ENCODE measurements at regions not wholly inside any gene's neighbourhood (a gene's known extent, or its start where the extent isn't known, plus 50 kb on each side); places are given as distances from the start of the nearest gene placed in this dataset.

GRCh38 chr1:38776466-38777065 is 83.0 kb downstream of the RRAGC start:
- POLR2A ChIA-PET: no interaction called here
- no TSS peak for BruUV-seq (replicated peaks)
- H2AFZ ChIP-seq (ENCODE audit: low read length): no peak overlapping the region
- no peaks in the 10 kb centered on the region for H3K79me2 ChIP-seq (ENCODE audit: insufficient read depth, low read depth, low read length)
- H3K4me2 ChIP-seq (ENCODE audit: low read length): no peak overlapping the region
- no peaks in the 10 kb centered on the region for H3K9me3 ChIP-seq (ENCODE audit: low read length)
- TF ChIP-seq EZH2phosphoT487 (IDR thresholded peaks at IDR 0.05; ENCODE audit: borderline replicate concordance, low read depth, low read length): no peak
- no peak for TF ChIP-seq CTCF (conservative IDR thresholded peaks at IDR 0.05; ENCODE audit: low read length)
- CTCF ChIA-PET (ENCODE audit: unreplicated experiment): no interaction called here
- intact Hi-C loops (cut with micrococcal nuclease; ENCODE audit: unreplicated experiment): no loop called here
- H3K27ac ChIP-seq (ENCODE audit: low read depth, low read length, poor library complexity, severe bottlenecking): no peak overlapping the region
- no peaks in the 10 kb centered on the region for H3K9me2 ChIP-seq (ENCODE audit: insufficient read depth, low read length)
- H3K4me3 ChIP-seq (ENCODE audit: low read depth, low read length, poor library complexity, severe bottlenecking): no peak overlapping the region
- no peak for DNase-seq (ENCODE audit: low spot score)
- no peaks in the 10 kb centered on the region for H4K20me1 ChIP-seq (ENCODE audit: insufficient read depth, low read length)
- H3K36me3 ChIP-seq (ENCODE audit: insufficient read depth, low read length): no peaks in the 10 kb centered on the region
- H3K4me1 ChIP-seq (ENCODE audit: insufficient read depth, low read length, poor library complexity, severe bottlenecking): no peaks in the 10 kb centered on the region

GRCh38 chr1:38775175-38775845 is 84.3 kb downstream of the RRAGC start:
- intact Hi-C loops (cut with micrococcal nuclease; ENCODE audit: unreplicated experiment): no loop called here
- POLR2A ChIA-PET: interaction anchor here (0.6 kb wide), 1 partner anchor 24 kb away, joined by 3 read pairs; no protein-coding TSS in a partner anchor
- DNase-seq (ENCODE audit: low spot score): no peak
- BruUV-seq (replicated peaks): no TSS peak
- H4K20me1 ChIP-seq (ENCODE audit: insufficient read depth, low read length): no peaks in the 10 kb centered on the region
- H3K4me3 ChIP-seq (ENCODE audit: low read depth, low read length, poor library complexity, severe bottlenecking): no peak overlapping the region
- no peak overlapping the region for H3K4me2 ChIP-seq (ENCODE audit: low read length)
- no peaks in the 10 kb centered on the region for H3K36me3 ChIP-seq (ENCODE audit: insufficient read depth, low read length)
- CTCF ChIA-PET (ENCODE audit: unreplicated experiment): no interaction called here
- H2AFZ ChIP-seq (ENCODE audit: low read length): no peak overlapping the region
- H3K9me2 ChIP-seq (ENCODE audit: insufficient read depth, low read length): no peaks in the 10 kb centered on the region
- H3K4me1 ChIP-seq (ENCODE audit: insufficient read depth, low read length, poor library complexity, severe bottlenecking): no peaks in the 10 kb centered on the region
- H3K79me2 ChIP-seq (ENCODE audit: insufficient read depth, low read depth, low read length): no peaks in the 10 kb centered on the region
- TF ChIP-seq CTCF (conservative IDR thresholded peaks at IDR 0.05; ENCODE audit: low read length) (no peak), EZH2phosphoT487 (IDR thresholded peaks at IDR 0.05; ENCODE audit: borderline replicate concordance, low read depth, low read length) (no peak)
- H3K9me3 ChIP-seq (ENCODE audit: low read length): no peaks in the 10 kb centered on the region
- H3K27ac ChIP-seq (ENCODE audit: low read depth, low read length, poor library complexity, severe bottlenecking): no peak overlapping the region

GRCh38 chr1:38773483-38773882 is 86.1 kb downstream of the RRAGC start:
- CTCF ChIA-PET (ENCODE audit: unreplicated experiment): no interaction called here
- POLR2A ChIA-PET: no interaction called here
- no peaks in the 10 kb centered on the region for H3K9me2 ChIP-seq (ENCODE audit: insufficient read depth, low read length)
- no peaks in the 10 kb centered on the region for H3K9me3 ChIP-seq (ENCODE audit: low read length)
- intact Hi-C loops (cut with micrococcal nuclease; ENCODE audit: unreplicated experiment): no loop called here
- H3K27ac ChIP-seq (ENCODE audit: low read depth, low read length, poor library complexity, severe bottlenecking): no peak overlapping the region
- no peak overlapping the region for H3K4me2 ChIP-seq (ENCODE audit: low read length)
- BruUV-seq (replicated peaks): no TSS peak
- H2AFZ ChIP-seq (ENCODE audit: low read length): no peak overlapping the region
- no peaks in the 10 kb centered on the region for H3K79me2 ChIP-seq (ENCODE audit: insufficient read depth, low read depth, low read length)
- H3K36me3 ChIP-seq (ENCODE audit: insufficient read depth, low read length): no peaks in the 10 kb centered on the region
- no peak overlapping the region for H3K4me3 ChIP-seq (ENCODE audit: low read depth, low read length, poor library complexity, severe bottlenecking)
- H3K4me1 ChIP-seq (ENCODE audit: insufficient read depth, low read length, poor library complexity, severe bottlenecking): no peaks in the 10 kb centered on the region
- DNase-seq (ENCODE audit: low spot score): no peak
- H4K20me1 ChIP-seq (ENCODE audit: insufficient read depth, low read length): no peaks in the 10 kb centered on the region
- no peak for TF ChIP-seq EZH2phosphoT487 (IDR thresholded peaks at IDR 0.05; ENCODE audit: borderline replicate concordance, low read depth, low read length)
- TF ChIP-seq CTCF (conservative IDR thresholded peaks at IDR 0.05; ENCODE audit: low read length): no peak
